ENCODE measurements at regions not wholly inside any gene's neighbourhood (a gene's known extent, or its start where the extent isn't known, plus 50 kb on each side); places are given as distances from the start of the nearest gene placed in this dataset.
"Not testable (repeated sequence)": the region's sequence is repeated elsewhere in the genome, so short reads cannot be mapped to it uniquely, and the experiment has no call there.

GRCh38 chr2:226467221-226467620, 332.4 kb downstream of the IRS1 start:
- Mint-ChIP-seq H3K4me3 (no peak overlapping the region), H3K36me3 (peaks cover 0 to 7% (median 0%) of the 10 kb centered on the region in 5 donors), H3K27ac (no peak overlapping the region), H3K9me3 (peaks cover 0 to 9% (median 4%) of the 10 kb centered on the region in 11 donors), H3K27me3 (peaks cover 0 to 15% (median 3%) of the 10 kb centered on the region in 5 donors), H3K4me1 (no peaks in the 10 kb centered on the region)
- Histone ChIP-seq H3K27me3 (ENCODE audit: control insufficient read depth in 2 of 2, insufficient read depth in 2 of 2, low read length in 2 of 2) (no peaks in the 10 kb centered on the region), H3K9me3 (ENCODE audit: control insufficient read depth in 2 of 3, low read length in 3 of 3) (no peaks in the 10 kb centered on the region), H3K4me1 (ENCODE audit: control insufficient read depth in 2 of 2, insufficient read depth in 2 of 2, low read length in 2 of 2) (no peaks in the 10 kb centered on the region), H3K27ac (ENCODE audit: low read depth, low read length) (no peak overlapping the region), H3K4me3 (ENCODE audit: low read length) (no peak overlapping the region), H3K36me3 (ENCODE audit: control insufficient read depth in 2 of 3, insufficient read depth in 3 of 3, low read length in 3 of 3) (no peaks in the 10 kb centered on the region)
- ATAC-seq (no peak), DNase-seq (no peak)
- CTCF ChIA-PET, result no interaction called here
- intact Hi-C loops (cut with micrococcal nuclease), result no loop called here
- POLR2A ChIA-PET, result no interaction called here

- Histone ChIP-seq H3K4me1 (ENCODE audit: control insufficient read depth in 2 of 2, insufficient read depth in 2 of 2, low read length in 2 of 2) (no peaks in the 10 kb centered on the region), H3K27ac (ENCODE audit: low read depth, low read length) (no peak overlapping the region), H3K36me3 (ENCODE audit: control insufficient read depth in 2 of 3, insufficient read depth in 3 of 3, low read length in 3 of 3) (no peaks in the 10 kb centered on the region), H3K27me3 (ENCODE audit: control insufficient read depth in 2 of 2, insufficient read depth in 2 of 2, low read length in 2 of 2) (no peaks in the 10 kb centered on the region), H3K4me3 (ENCODE audit: low read length) (no peak overlapping the region), H3K9me3 (ENCODE audit: control insufficient read depth in 2 of 3, low read length in 3 of 3) (no peaks in the 10 kb centered on the region)
- Mint-ChIP-seq H3K9me3 (peaks cover 0 to 14% (median 5%) of the 10 kb centered on the region in 11 donors), H3K27me3 (peaks cover 0 to 14% (median 0%) of the 10 kb centered on the region in 5 donors), H3K36me3 (peaks cover 0 to 7% (median 0%) of the 10 kb centered on the region in 5 donors), H3K4me3 (no peak overlapping the region), H3K27ac (no peak overlapping the region), H3K4me1 (no peaks in the 10 kb centered on the region)
- intact Hi-C loops (cut with micrococcal nuclease), result no loop called here
- ChIA-PET POLR2A (no interaction called here), CTCF (no interaction called here)
- ATAC-seq (no peak), DNase-seq (no peak)
Measured at GRCh38 chr2:226466589-226466988, 333.0 kb downstream of the IRS1 start.

- H3K36me3 Mint-ChIP-seq, result peaks cover 0 to 7% (median 0%) of the 10 kb centered on the region in 5 donors
- H3K27me3 Mint-ChIP-seq, result peaks cover 0 to 14% (median 0%) of the 10 kb centered on the region in 5 donors
- Histone ChIP-seq H3K9me3 (ENCODE audit: control insufficient read depth in 2 of 3, low read length in 3 of 3) (no peaks in the 10 kb centered on the region), H3K4me3 (ENCODE audit: low read length) (no peak overlapping the region), H3K27me3 (ENCODE audit: control insufficient read depth in 2 of 2, insufficient read depth in 2 of 2, low read length in 2 of 2) (no peaks in the 10 kb centered on the region), H3K27ac (ENCODE audit: low read depth, low read length) (no peak overlapping the region), H3K36me3 (ENCODE audit: control insufficient read depth in 2 of 3, insufficient read depth in 3 of 3, low read length in 3 of 3) (no peaks in the 10 kb centered on the region), H3K4me1 (ENCODE audit: control insufficient read depth in 2 of 2, insufficient read depth in 2 of 2, low read length in 2 of 2) (no peaks in the 10 kb centered on the region)
- ATAC-seq, result no peak
- ChIA-PET CTCF (no interaction called here), POLR2A (no interaction called here)
- intact Hi-C loops (cut with micrococcal nuclease), result no loop called here
- H3K4me3 Mint-ChIP-seq, result no peak overlapping the region
- H3K4me1 Mint-ChIP-seq, result no peaks in the 10 kb centered on the region
- no peak overlapping the region for H3K27ac Mint-ChIP-seq
- no peak for DNase-seq
- H3K9me3 Mint-ChIP-seq, result peaks cover 0 to 15% (median 5%) of the 10 kb centered on the region in 11 donors
Measured at GRCh38 chr2:226466124-226466523, 333.5 kb downstream of the IRS1 start.

DNA sequence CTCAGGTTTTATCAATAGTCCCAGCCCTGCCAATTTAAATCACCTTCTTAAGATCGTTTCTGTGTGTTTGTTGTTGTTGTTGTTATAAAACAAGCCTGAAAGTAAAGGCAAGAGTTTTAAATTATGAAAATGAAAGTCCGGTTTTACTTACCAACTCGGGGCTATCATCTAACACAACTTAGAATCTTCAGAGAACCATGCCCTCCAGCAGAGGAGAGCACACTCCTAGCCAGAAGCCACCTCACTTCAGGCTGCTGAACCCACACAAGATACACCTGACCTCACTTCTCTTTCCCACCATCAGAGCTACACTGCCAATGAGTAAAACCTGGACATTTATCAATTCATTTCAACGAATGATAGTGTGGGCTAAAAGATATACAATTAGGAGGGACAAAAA, 335.2 kb downstream of the IRS1 start:
- Histone ChIP-seq H3K36me3 (ENCODE audit: control insufficient read depth in 2 of 3, insufficient read depth in 3 of 3, low read length in 3 of 3) (no peaks in the 10 kb centered on the region), H3K4me1 (ENCODE audit: control insufficient read depth in 2 of 2, insufficient read depth in 2 of 2, low read length in 2 of 2) (no peaks in the 10 kb centered on the region), H3K27me3 (ENCODE audit: control insufficient read depth in 2 of 2, insufficient read depth in 2 of 2, low read length in 2 of 2) (no peaks in the 10 kb centered on the region), H3K27ac (ENCODE audit: low read depth, low read length) (no peak overlapping the region), H3K9me3 (ENCODE audit: control insufficient read depth in 2 of 3, low read length in 3 of 3) (no peaks in the 10 kb centered on the region), H3K4me3 (ENCODE audit: low read length) (no peak overlapping the region)
- Mint-ChIP-seq H3K4me1 (no peaks in the 10 kb centered on the region), H3K4me3 (no peak overlapping the region), H3K27me3 (peaks cover 0 to 14% (median 0%) of the 10 kb centered on the region in 5 donors), H3K36me3 (peaks cover 0 to 7% (median 0%) of the 10 kb centered on the region in 5 donors), H3K27ac (no peak overlapping the region), H3K9me3 (peaks cover 0 to 15% (median 5%) of the 10 kb centered on the region in 11 donors)
- intact Hi-C loops (cut with micrococcal nuclease), result no loop called here
- ChIA-PET POLR2A (no interaction called here), CTCF (no interaction called here)
- ATAC-seq (no peak), DNase-seq (no peak)

GRCh38 chr2:226463154-226463553, 336.5 kb downstream of the IRS1 start:
- CTCF ChIA-PET, result no interaction called here
- Mint-ChIP-seq H3K27ac (no peak overlapping the region), H3K27me3 (peaks cover 0 to 13% (median under 1%) of the 10 kb centered on the region in 5 donors)

GRCh38 chr2:226461981-226462380, 337.6 kb downstream of the IRS1 start:
- intact Hi-C loops (cut with micrococcal nuclease), result no loop called here
- H3K4me1 Mint-ChIP-seq, result no peaks in the 10 kb centered on the region
- Histone ChIP-seq H3K27me3 (ENCODE audit: control insufficient read depth in 2 of 2, insufficient read depth in 2 of 2, low read length in 2 of 2) (no peaks in the 10 kb centered on the region), H3K36me3 (ENCODE audit: control insufficient read depth in 2 of 3, insufficient read depth in 3 of 3, low read length in 3 of 3) (no peaks in the 10 kb centered on the region), H3K27ac (ENCODE audit: low read depth, low read length) (no peak overlapping the region), H3K4me3 (ENCODE audit: low read length) (no peak overlapping the region), H3K9me3 (ENCODE audit: control insufficient read depth in 2 of 3, low read length in 3 of 3) (no peaks in the 10 kb centered on the region), H3K4me1 (ENCODE audit: control insufficient read depth in 2 of 2, insufficient read depth in 2 of 2, low read length in 2 of 2) (no peaks in the 10 kb centered on the region)
- H3K27ac Mint-ChIP-seq, result no peak overlapping the region
- DNase-seq, result no peak
- H3K27me3 Mint-ChIP-seq, result peaks cover 0 to 10% (median 4%) of the 10 kb centered on the region in 5 donors
- H3K36me3 Mint-ChIP-seq, result peaks cover 0 to 7% (median 0%) of the 10 kb centered on the region in 5 donors
- no peak overlapping the region for H3K4me3 Mint-ChIP-seq
- ChIA-PET POLR2A (no interaction called here), CTCF (no interaction called here)
- peaks cover 0 to 15% (median 5%) of the 10 kb centered on the region in 11 donors for H3K9me3 Mint-ChIP-seq
- no peak for ATAC-seq

More at GRCh38 chr2:226463154-226463553, 336.5 kb downstream of the IRS1 start:
- intact Hi-C loops (cut with micrococcal nuclease), result no loop called here
- no peak overlapping the region for H3K4me3 ChIP-seq (ENCODE audit: low read length)
- POLR2A ChIA-PET, result no interaction called here
- Mint-ChIP-seq H3K4me3 (no peak overlapping the region), H3K4me1 (no peaks in the 10 kb centered on the region), H3K36me3 (peaks cover 0 to 7% (median 0%) of the 10 kb centered on the region in 5 donors), H3K9me3 (peaks cover 0 to 15% (median 5%) of the 10 kb centered on the region in 11 donors)
- no peaks in the 10 kb centered on the region for H3K4me1 ChIP-seq (ENCODE audit: control insufficient read depth in 2 of 2, insufficient read depth in 2 of 2, low read length in 2 of 2)
- no peak overlapping the region for H3K27ac ChIP-seq (ENCODE audit: low read depth, low read length)
- H3K27me3 ChIP-seq (ENCODE audit: control insufficient read depth in 2 of 2, insufficient read depth in 2 of 2, low read length in 2 of 2), result no peaks in the 10 kb centered on the region
- no peaks in the 10 kb centered on the region for H3K36me3 ChIP-seq (ENCODE audit: control insufficient read depth in 2 of 3, insufficient read depth in 3 of 3, low read length in 3 of 3)
- H3K9me3 ChIP-seq (ENCODE audit: control insufficient read depth in 2 of 3, low read length in 3 of 3), result no peaks in the 10 kb centered on the region
- no peak for ATAC-seq
- DNase-seq, result no peak

- POLR2A ChIA-PET; H3K36me3 ChIP-seq (ENCODE audit: control insufficient read depth in 2 of 3, insufficient read depth in 3 of 3, low read length in 3 of 3); H3K27me3 ChIP-seq (ENCODE audit: control insufficient read depth in 2 of 2, insufficient read depth in 2 of 2, low read length in 2 of 2); intact Hi-C loops (cut with micrococcal nuclease); H3K27ac ChIP-seq (ENCODE audit: low read depth, low read length); H3K4me3 Mint-ChIP-seq; H3K27ac Mint-ChIP-seq; DNase-seq; ATAC-seq; H3K36me3 Mint-ChIP-seq; H3K4me1 ChIP-seq (ENCODE audit: control insufficient read depth in 2 of 2, insufficient read depth in 2 of 2, low read length in 2 of 2); CTCF ChIA-PET; H3K9me3 ChIP-seq (ENCODE audit: control insufficient read depth in 2 of 3, low read length in 3 of 3); H3K4me3 ChIP-seq (ENCODE audit: low read length); H3K4me1 Mint-ChIP-seq: not testable (repeated sequence)
- H3K9me3 Mint-ChIP-seq, result peaks cover 1 to 31% (median 8%) of the 10 kb centered on the region in 11 donors
- H3K27me3 Mint-ChIP-seq, result peaks cover 18 to 31% (median 26%) of the 10 kb centered on the region in 5 donors
Measured at GRCh38 chr2:226456144-226456543, 343.5 kb downstream of the IRS1 start.

All from naive thymus-derived CD4-positive, alpha-beta T cell (primary cell).